MCF 10A (cell line): ENCODE measurements at regions not wholly inside any gene's neighbourhood (a gene's known extent, or its start where the extent isn't known, plus 50 kb on each side); places are given as distances from the start of the nearest gene placed in this dataset.

Source experiments
- BruUV-seq: library from RNA; stranded (reverse); fragments of 400-500 nt; replicated peaks from 2 replicates; lab custom pipeline; 2021; lab: Mats Ljungman, UMichigan
- CTCF ChIA-PET: fragments of 300-600 bp; sonication (Branson Sonifier 250); formaldehyde crosslinking; extraction: SDS; loops from one replicate; lab custom pipeline; 2021; ENCODE audit warnings: antibody characterized with exemption, inconsistent platforms; lab: Yijun Ruan, JAX
- POLR2A ChIA-PET: fragments of 300-600, 350-650 bp; sonication (Branson Sonifier 250); formaldehyde crosslinking; extraction: SDS; loops from one replicate; lab custom pipeline; 2020; ENCODE audit warnings: antibody characterized with exemption, inconsistent platforms; lab: Yijun Ruan, JAX
- DNase-seq: peaks from one replicate; pipeline ENCODE4 v3.0.0-alpha.2; 2018; ENCODE audit not compliant: unreplicated experiment
- H3K27ac Mint-ChIP-seq: one replicate; pipeline ENCODE4 v1.8.0; 2022; ENCODE audit warnings: mild to moderate bottlenecking, low read depth, mixed read lengths; ENCODE audit not compliant: unreplicated experiment
- H3K27me3 Mint-ChIP-seq: one replicate; pipeline ENCODE4 v1.8.0; 2022; ENCODE audit warnings: mixed read lengths; ENCODE audit not compliant: insufficient read depth, unreplicated experiment
- H3K36me3 Mint-ChIP-seq: one replicate; pipeline ENCODE4 v1.8.0; 2022; ENCODE audit warnings: mild to moderate bottlenecking, moderate library complexity, mixed read lengths; ENCODE audit not compliant: insufficient read depth, unreplicated experiment
- H3K4me1 Mint-ChIP-seq: one replicate; pipeline ENCODE4 v1.8.0; 2022; ENCODE audit warnings: mixed read lengths; ENCODE audit not compliant: insufficient read depth, unreplicated experiment
- H3K4me3 Mint-ChIP-seq: one replicate; pipeline ENCODE4 v1.8.0; 2022; ENCODE audit warnings: mild to moderate bottlenecking, moderate library complexity, mixed read lengths; ENCODE audit not compliant: unreplicated experiment
- H3K9me3 Mint-ChIP-seq: one replicate; pipeline ENCODE4 v1.8.0; 2022; ENCODE audit warnings: mixed read lengths; ENCODE audit not compliant: unreplicated experiment
- intact Hi-C: fragments of 100-400 bp; cut with micrococcal nuclease; formaldehyde crosslinking; loops from 2 replicates; pipeline ENCODE4 v1.14.1; 2022
- TF ChIP-seq, protein P1 (sequence below): fragments of 200-600 bp; IDR thresholded peaks from one replicate; pipeline ENCODE4 v1.8.0; 2022; ENCODE audit warnings: antibody characterized with exemption, mild to moderate bottlenecking; ENCODE audit not compliant: unreplicated experiment

DNA sequence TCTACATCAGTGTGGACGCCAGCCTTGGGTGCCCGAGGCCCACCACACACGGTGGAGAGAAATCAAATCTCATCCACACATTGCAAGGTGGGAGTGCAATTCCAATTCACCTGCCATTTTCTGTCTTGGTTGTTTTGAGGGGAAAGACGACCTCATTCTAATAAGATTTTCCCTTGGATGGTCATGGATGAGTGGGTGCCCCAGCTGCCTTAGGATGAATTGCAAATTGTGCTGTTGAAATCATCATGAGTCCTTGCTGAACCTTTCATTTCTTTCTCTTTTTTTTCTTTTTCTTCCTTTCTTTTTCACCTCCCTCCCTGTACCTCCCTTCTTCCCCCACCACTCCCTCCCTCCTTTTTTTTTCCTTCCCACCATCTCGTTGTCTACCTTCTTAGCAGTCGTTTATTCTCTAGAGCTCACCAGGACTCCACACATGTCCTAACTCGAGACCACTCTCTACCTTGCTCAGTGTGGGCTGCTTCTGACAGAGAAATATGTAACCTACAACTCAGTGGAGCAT lies 266.9 kb upstream of the NFE2L3 start:
- H3K4me3 Mint-ChIP-seq = no peak overlapping the region
- no peak for DNase-seq

DNA sequence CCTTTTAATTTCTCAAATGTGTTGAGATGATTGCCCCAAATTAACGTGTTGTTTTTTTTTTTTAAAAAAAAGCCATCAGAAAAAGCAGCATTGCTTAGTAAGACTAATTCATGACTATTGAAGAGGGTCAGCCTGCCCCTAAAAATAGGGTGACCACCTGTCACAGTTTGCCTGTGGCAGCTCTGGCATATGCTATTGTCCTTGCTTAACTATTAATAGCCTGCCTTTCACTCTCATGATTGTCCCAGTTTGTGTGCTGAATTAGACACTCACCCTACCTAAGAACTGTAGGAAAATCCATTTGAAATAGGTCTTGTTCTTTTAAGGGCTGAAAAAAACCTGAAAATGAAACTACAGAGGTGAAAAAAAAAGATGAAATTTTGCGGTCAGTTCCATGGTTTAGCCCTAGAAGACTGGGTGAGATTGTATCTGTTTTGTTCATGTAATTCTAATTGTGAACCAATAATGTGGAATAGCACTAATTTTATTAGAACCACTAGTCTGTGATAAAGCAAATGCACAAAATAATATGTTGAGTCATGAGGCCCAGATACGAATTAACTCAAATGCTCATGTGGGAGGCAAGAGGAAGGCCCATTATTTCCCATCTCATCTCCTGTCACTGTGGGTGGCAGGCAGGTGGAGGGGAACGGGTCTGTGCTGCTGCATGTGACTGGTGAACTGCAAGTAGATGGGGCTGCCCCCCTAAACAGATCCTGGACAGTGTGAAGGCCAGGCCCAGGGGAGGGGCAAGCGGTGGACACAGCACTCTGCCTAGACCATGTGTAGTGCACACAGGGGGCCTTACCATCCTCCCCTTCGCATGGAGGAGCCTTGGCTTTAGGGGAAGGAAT lies 265.4 kb upstream of the NFE2L3 start:
- Mint-ChIP-seq H3K9me3 (no peaks in the 10 kb centered on the region), H3K4me3 (no peak overlapping the region), H3K27ac (no peak overlapping the region), H3K36me3 (no peaks in the 10 kb centered on the region), H3K4me1 (no peaks in the 10 kb centered on the region), H3K27me3 (peaks cover 51% of the 10 kb centered on the region)
- no peak for DNase-seq
- CTCF ChIA-PET = interaction anchor here (0.9 kb wide), 1 partner anchor 483 kb away, joined by 3 read pairs; no protein-coding TSS in a partner anchor
- no TSS peak for BruUV-seq
- intact Hi-C loops = no loop called here
- POLR2A ChIA-PET = no interaction called here
- TF ChIP-seq, protein P1, sequence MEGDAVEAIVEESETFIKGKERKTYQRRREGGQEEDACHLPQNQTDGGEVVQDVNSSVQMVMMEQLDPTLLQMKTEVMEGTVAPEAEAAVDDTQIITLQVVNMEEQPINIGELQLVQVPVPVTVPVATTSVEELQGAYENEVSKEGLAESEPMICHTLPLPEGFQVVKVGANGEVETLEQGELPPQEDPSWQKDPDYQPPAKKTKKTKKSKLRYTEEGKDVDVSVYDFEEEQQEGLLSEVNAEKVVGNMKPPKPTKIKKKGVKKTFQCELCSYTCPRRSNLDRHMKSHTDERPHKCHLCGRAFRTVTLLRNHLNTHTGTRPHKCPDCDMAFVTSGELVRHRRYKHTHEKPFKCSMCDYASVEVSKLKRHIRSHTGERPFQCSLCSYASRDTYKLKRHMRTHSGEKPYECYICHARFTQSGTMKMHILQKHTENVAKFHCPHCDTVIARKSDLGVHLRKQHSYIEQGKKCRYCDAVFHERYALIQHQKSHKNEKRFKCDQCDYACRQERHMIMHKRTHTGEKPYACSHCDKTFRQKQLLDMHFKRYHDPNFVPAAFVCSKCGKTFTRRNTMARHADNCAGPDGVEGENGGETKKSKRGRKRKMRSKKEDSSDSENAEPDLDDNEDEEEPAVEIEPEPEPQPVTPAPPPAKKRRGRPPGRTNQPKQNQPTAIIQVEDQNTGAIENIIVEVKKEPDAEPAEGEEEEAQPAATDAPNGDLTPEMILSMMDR = no peak

More for the DNA sequence above, 266.9 kb upstream of the NFE2L3 start:
- intact Hi-C loops = no loop called here
- TF ChIP-seq, protein P1 = no peak
- BruUV-seq = no TSS peak
- Mint-ChIP-seq H3K27me3 (peaks cover 66% of the 10 kb centered on the region), H3K36me3 (no peaks in the 10 kb centered on the region), H3K9me3 (no peaks in the 10 kb centered on the region), H3K4me1 (no peaks in the 10 kb centered on the region), H3K27ac (no peak overlapping the region)
- ChIA-PET CTCF (no interaction called here), POLR2A (no interaction called here)

DNA sequence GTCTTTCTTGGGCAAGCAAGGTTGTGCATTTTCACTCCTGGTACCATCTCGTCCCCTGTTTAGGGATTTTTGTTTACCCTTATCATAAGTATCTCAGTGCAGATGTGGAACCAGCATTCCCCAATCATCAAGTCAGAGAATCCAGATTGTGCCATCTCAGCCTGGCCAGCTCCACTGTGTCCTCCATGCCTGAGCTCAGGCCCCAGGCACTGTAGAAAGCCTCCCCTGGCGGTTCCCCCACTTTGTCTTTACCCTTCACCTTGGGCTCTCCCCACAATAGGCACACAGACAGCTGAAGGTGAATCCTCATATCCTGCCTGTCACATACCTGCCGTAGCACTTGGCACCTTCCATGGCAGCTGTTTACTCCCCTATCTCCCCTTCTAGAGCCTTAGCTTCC lies 264.7 kb upstream of the NFE2L3 start:
- no peaks in the 10 kb centered on the region for H3K9me3 Mint-ChIP-seq
- no peaks in the 10 kb centered on the region for H3K4me1 Mint-ChIP-seq
- TF ChIP-seq, protein P1 = no peak
- H3K27me3 Mint-ChIP-seq = peaks cover 45% of the 10 kb centered on the region
- BruUV-seq = no TSS peak
- no peak for DNase-seq
- intact Hi-C loops = no loop called here
- ChIA-PET CTCF (interaction anchor here (0.5 to 0.9 kb wide), 2 partner anchors 483 to 627 kb away, joined by 3 read pairs; no protein-coding TSS in a partner anchor), POLR2A (no interaction called here)
- no peak overlapping the region for H3K27ac Mint-ChIP-seq
- no peaks in the 10 kb centered on the region for H3K36me3 Mint-ChIP-seq
- H3K4me3 Mint-ChIP-seq = no peak overlapping the region

DNA sequence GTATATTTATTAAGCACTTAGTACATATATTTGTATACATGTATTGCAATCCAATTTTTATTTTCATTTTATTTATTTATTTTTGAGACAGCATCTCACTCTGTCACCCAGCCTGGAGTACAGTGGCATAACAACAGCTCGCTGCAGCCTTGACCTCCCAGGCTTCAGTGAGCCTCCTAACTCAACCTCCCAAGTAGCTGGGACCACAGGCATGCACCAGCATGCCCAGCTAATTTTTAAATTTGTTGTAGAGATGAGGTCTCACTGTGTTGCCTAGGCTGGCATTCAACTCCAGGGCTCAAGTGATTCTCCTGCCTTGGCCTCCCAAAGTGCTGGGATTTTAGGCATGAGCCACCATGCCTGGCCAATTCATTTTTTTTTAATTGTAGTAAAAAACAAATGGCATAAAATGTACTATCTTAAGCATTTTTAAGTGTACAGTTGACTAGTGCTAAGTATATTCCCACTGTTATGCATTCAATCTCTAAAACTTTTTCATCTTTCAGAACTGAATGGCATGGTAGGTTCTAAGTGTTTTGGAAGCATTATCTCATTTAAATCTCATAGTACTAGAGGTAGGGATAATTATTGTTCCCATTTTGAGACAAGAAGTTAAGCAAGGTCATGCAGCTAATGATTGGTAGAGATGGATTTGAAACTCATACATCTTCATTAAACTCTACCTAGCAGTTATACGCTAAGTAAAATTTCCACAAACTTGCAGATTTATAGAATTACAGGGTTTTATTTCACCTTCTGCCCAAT lies 264.0 kb upstream of the NFE2L3 start:
- H3K36me3 Mint-ChIP-seq = no peaks in the 10 kb centered on the region
- peaks cover 38% of the 10 kb centered on the region for H3K27me3 Mint-ChIP-seq
- TF ChIP-seq, protein P1 = no peak
- BruUV-seq = no TSS peak
- ChIA-PET CTCF (interaction anchor here (0.5 to 2.1 kb wide), 8 partner anchors 11 to 1269 kb away, joined by 3 to 15 read pairs (median 3); no protein-coding TSS in a partner anchor), POLR2A (interaction anchor here (0.9 kb wide), 1 partner anchor 473 kb away, joined by 3 read pairs; no protein-coding TSS in a partner anchor)
- H3K9me3 Mint-ChIP-seq = no peaks in the 10 kb centered on the region
- no peak overlapping the region for H3K4me3 Mint-ChIP-seq
- no peak overlapping the region for H3K27ac Mint-ChIP-seq
- intact Hi-C loops = no loop called here
- DNase-seq = no peak
- peaks cover 2% of the 10 kb centered on the region for H3K4me1 Mint-ChIP-seq
